Erythroblast (primary cell): ENCODE measurements at regions not wholly inside any gene's neighbourhood (a gene's known extent, or its start where the extent isn't known, plus 50 kb on each side); places are given as distances from the start of the nearest gene placed in this dataset.
A peak's percentile ranks its signal among the peaks of the same experiment; 100 is the strongest.

Source experiments
- DNase-seq, 2 experiments: peaks; one replicate each; lab custom pipeline; 2025; lab: John Stamatoyannopoulos, UW
- GATA1 ChIP-seq: IDR thresholded peaks from 2 replicates; pipeline ENCODE4 v1.6.1; 2011; ENCODE audit warnings: low read depth, mild to moderate bottlenecking, control low read depth, low read length, moderate library complexity
- POLR2A ChIP-seq: IDR thresholded peaks from 2 replicates; pipeline ENCODE4 v1.6.1; 2011; ENCODE audit warnings: mild to moderate bottlenecking, low read length

- no peak for DNase-seq
- TF ChIP-seq GATA1 (no peak), POLR2A (no peak)
Measured at GRCh38 chr12:118816296-118816695, 165.0 kb upstream of the SRRM4 start.

GRCh38 chr12:118821386-118821925 lies 159.9 kb upstream of the SRRM4 start:
- DNase-seq: no peak
- TF ChIP-seq GATA1: no peak
- TF ChIP-seq POLR2A: no peak

DNA sequence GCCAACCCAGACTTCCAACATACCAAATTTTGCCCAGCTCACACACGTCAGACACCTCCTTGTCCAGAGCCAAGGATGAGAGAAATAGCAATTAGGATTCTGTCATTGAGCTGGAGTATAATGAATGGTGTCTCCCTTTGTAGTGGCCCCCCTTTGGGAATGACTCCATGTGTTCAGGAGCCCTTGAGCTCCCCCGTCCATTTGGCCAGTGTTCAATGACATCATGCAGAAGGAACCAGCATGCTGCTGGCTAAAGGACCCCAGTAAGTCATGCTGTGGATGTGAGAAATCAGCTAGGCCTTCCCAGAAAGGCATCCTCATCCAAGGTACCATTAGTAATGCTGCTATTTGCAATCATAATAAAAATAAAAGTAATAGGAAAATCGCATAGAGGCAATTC lies 158.8 kb upstream of the SRRM4 start:
- TF ChIP-seq GATA1 (no peak), POLR2A (no peak)
- DNase-seq: no peak

- TF ChIP-seq GATA1 (no peak), POLR2A (no peak)
- DNase-seq: no peak
Measured at GRCh38 chr12:118827047-118827446, 154.3 kb upstream of the SRRM4 start.

DNA sequence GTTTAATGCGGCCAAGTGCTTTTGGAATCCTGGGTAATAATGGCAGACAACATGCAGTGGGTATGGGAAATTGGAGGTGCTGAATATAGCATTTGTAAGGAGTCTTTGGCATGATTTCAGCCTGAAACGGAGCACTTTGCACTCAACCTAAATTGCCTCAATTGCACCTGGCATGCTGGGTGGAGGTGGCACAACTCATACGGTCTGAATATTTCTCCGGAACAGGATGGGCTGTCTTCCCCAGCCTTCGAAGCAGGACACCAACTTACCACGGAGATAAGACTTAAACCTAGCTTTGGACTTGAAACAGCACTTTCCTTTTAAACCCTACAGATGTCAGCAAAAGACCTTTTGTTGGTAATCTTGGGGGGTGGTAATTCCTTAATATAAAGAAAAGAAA lies 153.7 kb upstream of the SRRM4 start:
- no peak for DNase-seq
- no peak for TF ChIP-seq GATA1
- TF ChIP-seq POLR2A: no peak

DNA sequence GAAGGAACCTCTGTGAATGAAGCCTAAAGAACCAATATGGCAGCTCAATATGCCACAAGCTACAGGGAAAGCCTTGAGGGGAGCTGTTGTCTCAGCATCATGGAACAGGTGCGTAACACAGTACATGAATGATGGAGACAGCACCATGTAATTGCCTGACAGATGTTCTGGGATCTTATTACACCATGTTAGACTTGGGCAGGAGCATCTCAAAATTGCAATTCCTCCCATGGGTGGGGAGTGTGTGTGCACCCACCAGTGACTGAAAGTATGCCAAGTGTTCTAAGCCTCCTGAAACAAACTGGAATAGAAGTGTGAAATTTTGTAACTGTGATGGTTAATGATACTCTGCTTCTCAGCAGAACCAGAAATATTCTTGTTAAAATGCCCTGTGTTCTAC lies 151.0 kb upstream of the SRRM4 start:
- DNase-seq: no peak
- TF ChIP-seq POLR2A: no peak
- TF ChIP-seq GATA1: no peak

GRCh38 chr12:118835926-118836325 lies 145.4 kb upstream of the SRRM4 start:
- no peak for DNase-seq
- TF ChIP-seq POLR2A (no peak), GATA1 (no peak)

DNA sequence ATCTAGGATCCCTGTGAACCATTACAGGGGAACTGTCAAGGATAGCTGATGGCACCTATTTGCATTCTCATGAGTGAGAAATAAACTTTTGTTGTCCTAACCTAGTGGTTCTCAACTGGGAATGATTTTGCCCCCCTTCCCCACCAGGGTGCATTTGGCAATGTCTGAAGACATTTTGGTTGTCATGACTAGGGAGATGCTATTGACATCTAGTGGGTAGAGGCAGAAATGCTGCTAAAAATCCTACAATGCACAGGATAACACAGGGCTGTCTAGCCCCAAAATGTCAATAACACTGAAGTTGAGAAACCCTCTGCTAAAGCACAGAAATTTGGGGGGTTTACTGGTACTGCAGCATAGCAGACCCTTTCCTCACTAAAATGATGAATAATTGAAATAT lies 140.9 kb upstream of the SRRM4 start:
- DNase-seq: peak in 1 of 2 experiments; percentile 5
- no peak for TF ChIP-seq POLR2A
- TF ChIP-seq GATA1: no peak

GRCh38 chr12:118840878-118841277 lies 140.5 kb upstream of the SRRM4 start:
- no peak for DNase-seq
- TF ChIP-seq GATA1: no peak
- TF ChIP-seq POLR2A: no peak

- no peak for DNase-seq
- no peak for TF ChIP-seq GATA1
- TF ChIP-seq POLR2A: no peak
Measured at GRCh38 chr12:118841588-118841987, 139.8 kb upstream of the SRRM4 start.

DNA sequence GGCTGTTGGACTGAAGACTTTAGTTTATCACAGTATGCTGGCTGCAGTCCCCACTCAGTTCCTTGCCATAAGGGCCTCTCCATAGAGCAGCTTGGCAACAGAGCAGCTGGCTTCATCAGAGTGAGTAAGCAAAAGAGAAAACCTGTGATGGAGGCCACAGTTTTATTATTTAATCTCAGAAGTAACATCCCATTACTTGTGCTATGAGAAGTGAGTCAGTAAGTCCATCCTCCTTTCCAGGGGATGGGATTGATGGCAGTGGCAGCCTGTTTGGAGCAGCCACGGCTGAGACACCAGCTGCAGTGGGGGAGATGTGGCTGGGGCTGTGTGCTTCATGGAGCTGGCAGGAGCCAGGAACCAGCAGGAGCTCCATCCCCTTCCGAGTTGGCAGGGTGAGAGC lies 138.5 kb upstream of the SRRM4 start:
- TF ChIP-seq GATA1 (no peak), POLR2A (no peak)
- no peak for DNase-seq

GRCh38 chr12:118846416-118846815 lies 134.9 kb upstream of the SRRM4 start:
- DNase-seq: no peak
- TF ChIP-seq GATA1: no peak
- TF ChIP-seq POLR2A: no peak

- peak; percentile 34 to 65 for DNase-seq
- TF ChIP-seq GATA1 (no peak), POLR2A (no peak)
Measured at GRCh38 chr12:118850244-118850825, 131.0 kb upstream of the SRRM4 start.

- no peak for DNase-seq
- TF ChIP-seq POLR2A (no peak), GATA1 (no peak)
Measured at GRCh38 chr12:118851891-118852290, 129.4 kb upstream of the SRRM4 start.

- TF ChIP-seq POLR2A (no peak), GATA1 (no peak)
- DNase-seq: peak; percentile 22 to 44
Measured at GRCh38 chr12:118853634-118854033, 127.7 kb upstream of the SRRM4 start.
